Adrenal gland (tissue), 9 donors: ENCODE measurements at regions not wholly inside any gene's neighbourhood (a gene's known extent, or its start where the extent isn't known, plus 50 kb on each side); places are given as distances from the start of the nearest gene placed in this dataset.
"Not testable (repeated sequence)": the region's sequence is repeated elsewhere in the genome, so short reads cannot be mapped to it uniquely, and the experiment has no call there.

Source experiments
- DNase-seq, 7 donors: peaks; one replicate each; pipeline ENCODE4 v3.0.0-alpha.2; 2019 to 2020
- H3K27ac ChIP-seq, 5 donors: fragments of 200-600 bp; sonication (generic) in 4 of 5; 1 replicate in 3 of 5; 2 replicates in 2 of 5; pipeline versions ENCODE4 v1.5.1 to v1.8.0; 2016 to 2020; ENCODE audit warnings: mild to moderate bottlenecking in 1 of 5
- H3K27me3 ChIP-seq: fragments of 200-600 bp; 2 replicates; pipeline ENCODE4 v1.8.0; 2021
- H3K36me3 ChIP-seq, 2 donors: fragments of 200-600 bp; replicated peaks in 1 of 2; 1 replicate in 1 of 2; 2 replicates in 1 of 2; pipeline versions ENCODE4 v1.5.1 to v1.8.0; 2018 to 2022
- H3K4me1 ChIP-seq, 2 donors: fragments of 200-600 bp; replicated peaks in 1 of 2; 1 replicate in 1 of 2; 2 replicates in 1 of 2; pipeline versions ENCODE4 v1.5.1 to v1.8.0; 2018 to 2021
- H3K4me3 ChIP-seq, 4 donors: fragments of 200-600 bp; sonication (generic) in 3 of 4; one replicate each; pipeline ENCODE4 v1.5.1; 2016 to 2018
- H3K9me3 ChIP-seq, 3 donors: fragments of 200-600 bp; sonication (generic) in 1 of 3; replicated peaks in 1 of 3; 1 replicate in 2 of 3; 2 replicates in 1 of 3; pipeline versions ENCODE4 v1.5.1 to v1.8.0; 2016 to 2021
- WGBS, 4 donors: extraction: QIAGEN DNeasy Blood & Tissue Kit in 2 of 4; methylation state at CpG; one replicate each; pipeline versions ENCODE4 v1.1.5 to v1.1.7; 2013 to 2017; 5-methylcytosine and 5-hydroxymethylcytosine counted together
- intact Hi-C, 2 donors: fragments of 100-400 bp; cut with DNase I; formaldehyde crosslinking; loops; one replicate each; pipeline versions ENCODE4 v1.14.1 to v1.15.0; 2022 to 2023
- donor health status: healthy with polysubstance abuse.
- donor health status: Bipolar disorder and iron deficiency.
- donor health status: DM: yes; HTN: yes; CAD: no.
- donor health status: DM: no; HTN: no; CAD: no.
- donor health status: DM: no; HTN: no; CAD: no.

DNA sequence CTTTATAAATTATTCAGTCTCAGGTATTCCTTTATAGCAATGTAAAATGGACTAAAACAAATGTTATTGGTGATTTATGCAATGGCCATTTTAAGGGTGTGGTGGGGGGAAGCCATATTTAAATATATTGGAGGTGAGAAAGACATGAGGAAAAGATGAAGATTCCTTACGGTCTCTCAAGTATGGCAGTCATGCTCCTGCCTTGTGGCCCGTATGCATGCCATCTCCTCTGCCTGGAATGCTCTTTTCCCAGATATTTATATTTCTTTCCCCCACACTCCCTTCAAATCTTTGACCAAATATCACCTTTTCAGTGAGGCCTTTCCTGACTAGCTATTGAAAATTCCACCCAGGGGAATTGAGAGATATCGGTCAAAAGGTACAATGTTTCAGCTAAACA lies 206.0 kb downstream of the POTEM start:
- H3K27ac ChIP-seq, H3K4me1 ChIP-seq, DNase-seq, H3K27me3 ChIP-seq, H3K36me3 ChIP-seq, intact Hi-C loops, H3K9me3 ChIP-seq, H3K4me3 ChIP-seq: not testable (repeated sequence)
- WGBS, 4 donors = 69 to 86% (median 76%) methylated on average over 2 of the region's 3 CpGs

GRCh38 chr14:19177435-19177834 lies 210.2 kb downstream of the POTEM start:
- not testable (repeated sequence) for DNase-seq

GRCh38 chr14:19180297-19180696 lies 213.1 kb downstream of the POTEM start:
- H3K27me3 ChIP-seq, H3K4me1 ChIP-seq, H3K27ac ChIP-seq, DNase-seq, H3K36me3 ChIP-seq, H3K9me3 ChIP-seq, H3K4me3 ChIP-seq, intact Hi-C loops: not testable (repeated sequence)
- WGBS, 4 donors = 72 to 78% (median 76%) methylated on average over 2 of the region's 2 CpGs

More at GRCh38 chr14:19177435-19177834, 210.2 kb downstream of the POTEM start:
- WGBS, 4 donors = 45 to 49% methylated on average over 5 of the region's 6 CpGs; no CpG with 5 or more reads in 2 of the 4 donors
- H3K27me3 ChIP-seq, H3K9me3 ChIP-seq, H3K4me3 ChIP-seq, H3K36me3 ChIP-seq, H3K27ac ChIP-seq, H3K4me1 ChIP-seq, intact Hi-C loops: not testable (repeated sequence)

GRCh38 chr14:19180881-19181280 lies 213.6 kb downstream of the POTEM start:
- H3K27me3 ChIP-seq, H3K4me1 ChIP-seq, H3K36me3 ChIP-seq, H3K4me3 ChIP-seq, H3K27ac ChIP-seq, H3K9me3 ChIP-seq, DNase-seq, intact Hi-C loops: not testable (repeated sequence)
- WGBS, 4 donors = 40 to 45% (median 44%) methylated on average over 3 of the region's 3 CpGs

GRCh38 chr14:19195146-19195545 lies 227.9 kb downstream of the POTEM start:
- H3K9me3 ChIP-seq, H3K4me1 ChIP-seq, H3K4me3 ChIP-seq, intact Hi-C loops, H3K27ac ChIP-seq, H3K27me3 ChIP-seq, H3K36me3 ChIP-seq, DNase-seq: not testable (repeated sequence)
- 66 to 75% (median 69%) methylated on average over 3 of the region's 4 CpGs for WGBS, 4 donors

GRCh38 chr14:19197488-19198234 lies 230.4 kb downstream of the POTEM start:
- intact Hi-C loops, H3K27ac ChIP-seq: not testable (repeated sequence)

GRCh38 chr14:19198341-19198740 lies 231.1 kb downstream of the POTEM start:
- intact Hi-C loops, H3K27me3 ChIP-seq, H3K9me3 ChIP-seq, DNase-seq, H3K4me1 ChIP-seq, H3K27ac ChIP-seq, H3K36me3 ChIP-seq, H3K4me3 ChIP-seq: not testable (repeated sequence)
- WGBS, 4 donors = 28 to 50% (median 36%) methylated on average over 1 to 3 of the region's 3 CpGs

More at GRCh38 chr14:19197488-19198234, 230.4 kb downstream of the POTEM start:
- not testable (repeated sequence) for H3K27me3 ChIP-seq, H3K4me3 ChIP-seq, H3K4me1 ChIP-seq, H3K9me3 ChIP-seq, H3K36me3 ChIP-seq, DNase-seq
- WGBS, 4 donors = 58 to 73% (median 61%) methylated on average over 2 to 3 of the region's 4 CpGs

DNA sequence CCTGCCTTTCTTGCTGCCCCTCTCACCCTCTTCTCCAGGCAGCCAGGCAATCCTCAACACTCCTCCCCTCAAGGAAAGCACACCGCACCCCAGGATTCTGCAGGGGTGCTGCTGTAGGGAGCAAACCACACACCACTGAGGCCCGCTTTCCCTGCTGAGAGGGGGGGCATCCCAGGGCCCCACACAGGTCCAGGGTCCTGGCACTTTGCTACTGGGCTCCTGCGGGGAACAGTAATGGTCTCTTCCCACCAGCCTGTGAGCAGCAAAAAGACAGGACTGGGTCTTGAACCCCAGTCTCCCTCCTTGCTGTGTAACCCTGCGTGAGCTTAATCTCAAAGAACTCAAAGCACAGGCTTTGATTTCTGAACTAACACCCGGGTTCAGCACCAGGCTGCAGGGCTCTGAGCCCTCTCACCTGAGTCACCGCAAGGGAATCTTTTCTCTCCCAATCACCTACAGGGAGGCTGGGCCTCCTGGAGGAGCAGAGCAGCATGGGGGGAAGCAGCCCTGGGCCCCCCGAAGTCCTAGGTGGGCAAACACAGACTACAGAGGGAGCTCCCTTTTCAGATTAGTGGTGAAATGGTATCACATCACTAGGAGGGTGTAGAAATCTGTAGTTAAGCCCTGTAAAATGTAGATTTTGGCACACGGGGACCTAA lies 232.6 kb downstream of the POTEG start:
- intact Hi-C loops, DNase-seq: not testable (repeated sequence)

DNA sequence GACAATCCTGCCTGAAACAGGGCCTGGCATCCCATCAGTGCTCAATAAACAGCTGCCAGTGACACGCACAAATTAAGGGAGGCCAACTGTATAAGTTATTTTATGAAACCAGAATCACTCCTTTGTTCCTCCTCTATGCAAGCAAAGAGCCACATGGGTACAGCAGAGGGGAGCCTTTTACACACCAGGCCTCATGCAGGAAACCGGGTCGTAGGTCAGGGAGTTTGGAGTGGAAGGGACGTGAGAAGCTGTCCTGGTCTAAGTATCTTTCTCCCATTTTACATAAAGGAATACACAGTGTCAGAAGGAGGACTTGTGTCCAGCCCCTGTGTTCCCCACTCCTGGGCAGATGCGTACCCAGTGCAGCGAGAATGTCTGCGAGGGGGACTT lies 232.1 kb downstream of the POTEG start:
- H3K27ac ChIP-seq, DNase-seq, H3K27me3 ChIP-seq, H3K4me3 ChIP-seq, intact Hi-C loops, H3K36me3 ChIP-seq, H3K9me3 ChIP-seq, H3K4me1 ChIP-seq: not testable (repeated sequence)
- WGBS, 4 donors = 70 to 83% (median 82%) methylated on average over 4 to 7 of the region's 7 CpGs

More for the DNA sequence above, 232.6 kb downstream of the POTEG start:
- H3K27me3 ChIP-seq, H3K27ac ChIP-seq, H3K4me1 ChIP-seq, H3K36me3 ChIP-seq, H3K4me3 ChIP-seq, H3K9me3 ChIP-seq: not testable (repeated sequence)
- 76 to 88% (median 80%) methylated on average over 6 to 8 of the region's 8 CpGs for WGBS, 4 donors

GRCh38 chr14:19203250-19203972 lies 230.7 kb downstream of the POTEG start:
- 41 to 57% (median 56%) methylated on average over 2 to 4 of the region's 5 CpGs; no CpG with 5 or more reads in 1 of the 4 donors for WGBS, 4 donors
- intact Hi-C loops, H3K27ac ChIP-seq, H3K4me3 ChIP-seq, H3K9me3 ChIP-seq, H3K4me1 ChIP-seq, H3K27me3 ChIP-seq, DNase-seq, H3K36me3 ChIP-seq: not testable (repeated sequence)

GRCh38 chr14:19204827-19205226 lies 229.3 kb downstream of the POTEG start:
- H3K9me3 ChIP-seq, H3K4me1 ChIP-seq, DNase-seq, H3K27me3 ChIP-seq, intact Hi-C loops, H3K36me3 ChIP-seq, H3K4me3 ChIP-seq, H3K27ac ChIP-seq: not testable (repeated sequence)
- 48 to 100% (median 56%) methylated on average over 1 to 2 of the region's 2 CpGs for WGBS, 4 donors
